ENCODE measurements at regions not wholly inside any gene's neighbourhood (a gene's known extent, or its start where the extent isn't known, plus 50 kb on each side); places are given as distances from the start of the nearest gene placed in this dataset.

- DNase-seq (ENCODE audit: low spot score) = no peak
- TF ChIP-seq CTCF (IDR thresholded peaks at IDR 0.05; ENCODE audit: extremely low read depth, missing control alignments) = no peak
Measured at GRCh38 chr13:62093984-62094780, 678.5 kb upstream of the PCDH20 start.

GRCh38 chr13:62092949-62093348 lies 677.3 kb upstream of the PCDH20 start:
- TF ChIP-seq CTCF (IDR thresholded peaks at IDR 0.05; ENCODE audit: extremely low read depth, missing control alignments) = no peak
- DNase-seq (ENCODE audit: low spot score) = no peak

- DNase-seq (ENCODE audit: low spot score) = no peak
Measured at GRCh38 chr13:62092536-62092935, 676.9 kb upstream of the PCDH20 start.

GRCh38 chr13:62088165-62088564 lies 672.5 kb upstream of the PCDH20 start:
- no peak for TF ChIP-seq CTCF (IDR thresholded peaks at IDR 0.05; ENCODE audit: extremely low read depth, missing control alignments)
- no peak for DNase-seq (ENCODE audit: low spot score)

More at GRCh38 chr13:62092536-62092935, 676.9 kb upstream of the PCDH20 start:
- TF ChIP-seq CTCF (IDR thresholded peaks at IDR 0.05; ENCODE audit: extremely low read depth, missing control alignments) = no peak

GRCh38 chr13:62087124-62087523 lies 671.5 kb upstream of the PCDH20 start:
- DNase-seq (ENCODE audit: low spot score) = no peak
- no peak for TF ChIP-seq CTCF (IDR thresholded peaks at IDR 0.05; ENCODE audit: extremely low read depth, missing control alignments)

GRCh38 chr13:62085337-62086229 lies 669.9 kb upstream of the PCDH20 start:
- TF ChIP-seq CTCF (IDR thresholded peaks at IDR 0.05; ENCODE audit: extremely low read depth, missing control alignments) = no peak
- no peak for DNase-seq (ENCODE audit: low spot score)

- no peak for TF ChIP-seq CTCF (IDR thresholded peaks at IDR 0.05; ENCODE audit: extremely low read depth, missing control alignments)
- DNase-seq (ENCODE audit: low spot score) = no peak
Measured at GRCh38 chr13:62084728-62085127, 669.1 kb upstream of the PCDH20 start.
